K562 (cell line): ENCODE measurements at regions not wholly inside any gene's neighbourhood (a gene's known extent, or its start where the extent isn't known, plus 50 kb on each side); places are given as distances from the start of the nearest gene placed in this dataset.

Experiments used
- ATAC-seq: fragments of 200-7000 bp; cut with Tn5 transposase; 3 replicates; pipeline ENCODE4 v1.9.1; 2020; ENCODE audit warnings: moderate library complexity
- BruUV-seq: library from RNA; stranded (reverse); fragments of 400-500 nt; replicated peaks from 2 replicates; lab custom pipeline; 2021; lab: Mats Ljungman, UMichigan
- CTCF ChIA-PET: fragments of 300-600 bp; formaldehyde crosslinking; extraction: SDS; loops from one replicate; lab custom pipeline; 2021; ENCODE audit warnings: low intra/inter-chr PET ratio; lab: Yijun Ruan, JAX
- POLR2A ChIA-PET: fragments of 300-600, 350-650 bp; sonication (Branson Sonifier 250); formaldehyde crosslinking; extraction: SDS; loops from one replicate; lab custom pipeline; 2021; ENCODE audit warnings: antibody characterized with exemption, inconsistent platforms; lab: Yijun Ruan, JAX
- DNase-seq, 4 experiments: peaks; one replicate each; pipeline versions ENCODE4 v3.0.0 to v3.0.0-alpha.2; 2011 to 2018; ENCODE audit warnings: low spot score in 3 of 4, mixed read lengths in 3 of 4; ENCODE audit errors: extremely low read depth in 1 of 4
- FAIRE-seq: peaks from 2 replicates; lab custom pipeline; 2011; peaks lifted over from hg19 to GRCh38; lab: Jason Lieb, UNC
- H2AFZ ChIP-seq: 2 replicates; pipeline ENCODE4 v1.6.0; 2011; ENCODE audit warnings: low read depth, low read length, control low read depth, inconsistent platforms
- H3K27ac ChIP-seq: fragments of 200-600 bp; 3 replicates; pipeline ENCODE4 v1.8.0; 2011; ENCODE audit warnings: low read depth, mild to moderate bottlenecking, control low read depth, inconsistent platforms, low read length, moderate library complexity, mixed read lengths; ENCODE audit errors: extremely low read depth
- H3K27me3 ChIP-seq, 2 experiments: fragments of 300-600 bp in 1 of 2; 2 replicates in 1 of 2; 3 replicates in 1 of 2; pipeline versions ENCODE4 v1.6.0 to v1.8.0; 2011; ENCODE audit warnings: inconsistent platforms in 2 of 2, low read length in 2 of 2, mild to moderate bottlenecking in 1 of 2, mixed read lengths in 1 of 2, moderate library complexity in 1 of 2; ENCODE audit not compliant: control insufficient read depth in 2 of 2, insufficient read depth in 2 of 2
- H3K36me3 ChIP-seq: fragments of 300-600 bp; 3 replicates; pipeline ENCODE4 v1.8.0; 2011; ENCODE audit warnings: mild to moderate bottlenecking, low read length, inconsistent platforms; ENCODE audit not compliant: control insufficient read depth, insufficient read depth
- H3K4me1 ChIP-seq, 2 experiments: fragments of 200-600 bp in 1 of 2; replicated peaks in 1 of 2; 2 replicates in 1 of 2; 3 replicates in 1 of 2; pipeline versions ENCODE4 v1.5.1 to v1.8.0; 2011; ENCODE audit warnings: inconsistent platforms in 2 of 2, low read length in 2 of 2, mild to moderate bottlenecking in 1 of 2, mixed read lengths in 1 of 2, moderate library complexity in 1 of 2; ENCODE audit not compliant: control insufficient read depth in 2 of 2, insufficient read depth in 2 of 2
- H3K4me2 ChIP-seq: 2 replicates; pipeline ENCODE4 v1.6.1; 2011; ENCODE audit warnings: low read length, control low read depth, inconsistent platforms, mixed read lengths; ENCODE audit not compliant: insufficient read depth
- H3K4me3 ChIP-seq: fragments of 200-600 bp; sonication (generic), shearing (Covaris generic); 2 replicates; pipeline ENCODE4 v1.5.1; 2016; ENCODE audit warnings: control low read depth, inconsistent platforms
- H3K79me2 ChIP-seq: fragments of 200-600 bp; 3 replicates; pipeline ENCODE4 v1.8.0; 2011; ENCODE audit warnings: low read length, inconsistent platforms; ENCODE audit not compliant: control insufficient read depth, insufficient read depth
- H3K9ac ChIP-seq, 2 experiments: 2 replicates each; pipeline versions ENCODE4 v1.6.0 to v1.6.1; 2011; ENCODE audit warnings: low read depth in 2 of 2, low read length in 2 of 2, control low read depth in 1 of 2, inconsistent platforms in 1 of 2, mild to moderate bottlenecking in 1 of 2, mixed read lengths in 1 of 2; ENCODE audit not compliant: insufficient read depth in 1 of 2
- H3K9me1 ChIP-seq: one replicate; pipeline ENCODE4 v1.6.0; 2011; ENCODE audit warnings: inconsistent platforms, mild to moderate bottlenecking, low read length, moderate library complexity; ENCODE audit not compliant: control insufficient read depth, insufficient read depth
- H3K9me3 ChIP-seq: replicated peaks from 2 replicates; pipeline ENCODE4 v1.5.1; 2011; ENCODE audit warnings: low read depth, low read length, inconsistent platforms; ENCODE audit not compliant: control insufficient read depth, insufficient read depth
- H4K20me1 ChIP-seq: replicated peaks from 2 replicates; pipeline ENCODE4 v1.6.1; 2011; ENCODE audit warnings: low read length, inconsistent platforms, mixed read lengths; ENCODE audit not compliant: control insufficient read depth, insufficient read depth
- GABPB2 ChIP-seq: fragments of 250-450 bp; sonication (Bioruptor Pico); conservative IDR thresholded peaks from 2 replicates; pipeline ENCODE4 v1.5.1; 2021; ENCODE audit warnings: mild to moderate bottlenecking
- IFI16 ChIP-seq: fragments of 250-450 bp; sonication (Bioruptor Pico); IDR thresholded peaks from 2 replicates; pipeline ENCODE4 v2.1.2; 2022; ENCODE audit warnings: mild to moderate bottlenecking, inconsistent platforms
- LEF1 ChIP-seq: fragments of 450-650 bp; IDR thresholded peaks from 2 replicates; pipeline ENCODE4 v1.6.1; 2016; ENCODE audit warnings: mild to moderate bottlenecking
- NUFIP1 ChIP-seq: fragments of 450-650 bp; IDR thresholded peaks from 2 replicates; pipeline ENCODE4 v1.6.1; 2018; ENCODE audit not compliant: partially characterized antibody
- PHB2 ChIP-seq: fragments of 450-650 bp; IDR thresholded peaks from 2 replicates; pipeline ENCODE4 v1.6.1; 2017; ENCODE audit warnings: low read depth
- VEZF1 ChIP-seq: fragments of 200-800 bp; sonication (Bioruptor generic); IDR thresholded peaks from 2 replicates; pipeline ENCODE4 v1.6.1; 2017; ENCODE audit warnings: missing genetic modification characterization, missing compliant biosample characterization
- WGBS: fragments of 100-300 bp; shearing (Covaris generic); methylation state at CpG from one replicate; pipeline ENCODE4 v1.1.6; 2016; ENCODE audit warnings: low coverage, mixed read lengths; ENCODE audit not compliant: insufficient coverage; ENCODE audit errors: missing lambda C conversion rate; 5-methylcytosine and 5-hydroxymethylcytosine counted together
- in situ Hi-C: fragments of 300-500 bp; cut with MboI; formaldehyde crosslinking; loops from 4 replicates; pipeline ENCODE4 v1.15.0; 2018; ENCODE audit warnings: inconsistent platforms, mixed read lengths
- intact Hi-C: fragments of 100-400 bp; cut with micrococcal nuclease; formaldehyde crosslinking; loops from 2 replicates; pipeline ENCODE4 v1.14.2; 2022

- Histone ChIP-seq H3K9me3 (no peaks in the 10 kb centered on the region), H3K4me1 (no peaks in the 10 kb centered on the region), H3K27me3 (no peaks in the 10 kb centered on the region)
- ATAC-seq, result no peak
- POLR2A ChIA-PET, result no interaction called here
- intact Hi-C loops, result no loop called here
- TF ChIP-seq VEZF1 (CRISPR knock-in tag) (no peak), NUFIP1 (no peak)
- TF ChIP-seq, all 486 proteins: peak for 0
- Histone ChIP-seq H3K4me2 (no peak overlapping the region), H3K9me1 (no peaks in the 10 kb centered on the region), H3K9ac (no peak overlapping the region), H3K27ac (no peak overlapping the region), H2AFZ (no peak overlapping the region), H3K79me2 (no peaks in the 10 kb centered on the region), H3K36me3 (no peaks in the 10 kb centered on the region), H3K4me3 (no peak overlapping the region), H4K20me1 (no peaks in the 10 kb centered on the region)
- BruUV-seq, result no TSS peak
- in situ Hi-C loops, result no loop called here
- FAIRE-seq (no peak), DNase-seq (no peak)
- CTCF ChIA-PET, result no interaction called here
- 2% methylated on average over 6 of the region's 7 CpGs for WGBS
These were observed 230.6 kb downstream of the KLF12 start for GRCh38 chr13:73903561-73903960.

GRCh38 chr13:73902847-73903246 is 231.4 kb downstream of the KLF12 start:
- Histone ChIP-seq H3K79me2 (no peaks in the 10 kb centered on the region), H3K4me2 (no peak overlapping the region), H3K27me3 (no peaks in the 10 kb centered on the region), H4K20me1 (no peaks in the 10 kb centered on the region), H2AFZ (no peak overlapping the region), H3K4me1 (no peaks in the 10 kb centered on the region), H3K9me3 (no peaks in the 10 kb centered on the region), H3K27ac (no peak overlapping the region), H3K9ac (no peak overlapping the region), H3K36me3 (no peaks in the 10 kb centered on the region), H3K4me3 (no peak overlapping the region), H3K9me1 (no peaks in the 10 kb centered on the region)
- POLR2A ChIA-PET, result no interaction called here
- intact Hi-C loops (no loop called here), in situ Hi-C loops (no loop called here)
- no peak for ATAC-seq
- no peak for DNase-seq
- CTCF ChIA-PET, result no interaction called here
- BruUV-seq, result no TSS peak
- no peak for FAIRE-seq
- TF ChIP-seq GABPB2 (CRISPR knock-in tag) (no peak), PHB2 (no peak), IFI16 (CRISPR knock-in tag) (no peak), LEF1 (no peak)
